SW 1271 (cell line): ENCODE measurements at regions not wholly inside any gene's neighbourhood (a gene's known extent, or its start where the extent isn't known, plus 50 kb on each side); places are given as distances from the start of the nearest gene placed in this dataset.

Source experiments
- DNase-seq, 2 experiments: peaks; one replicate each; lab custom pipeline; 2025; lab: John Stamatoyannopoulos, UW

- DNase-seq = no peak
These were observed 120.7 kb upstream of the TENM4 start for GRCh38 chr11:79561496-79561895.

DNA sequence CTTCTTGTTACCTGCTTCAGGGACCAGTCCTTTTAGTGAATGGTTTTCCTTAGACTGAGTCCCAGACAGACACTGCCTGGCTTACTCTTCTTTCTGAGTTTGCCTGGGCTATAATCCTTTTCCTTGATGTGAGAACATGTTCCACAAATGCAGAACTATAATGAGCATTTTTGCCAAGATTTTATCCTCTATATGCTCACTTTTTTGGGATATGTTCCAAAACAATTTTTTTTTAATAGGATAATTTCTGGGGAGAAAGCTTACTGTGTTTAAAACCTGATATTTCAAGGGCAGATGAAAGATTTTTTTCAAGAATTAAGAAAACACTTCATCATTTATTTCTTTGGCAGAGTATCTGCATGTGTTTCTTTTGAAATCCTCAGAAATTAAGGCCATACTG, 110.0 kb upstream of the TENM4 start:
- no peak for DNase-seq

- no peak for DNase-seq
These were observed 106.4 kb upstream of the TENM4 start for GRCh38 chr11:79547256-79547655.

GRCh38 chr11:79546351-79546750, 105.5 kb upstream of the TENM4 start:
- DNase-seq = no peak

GRCh38 chr11:79544361-79544760, 103.5 kb upstream of the TENM4 start:
- no peak for DNase-seq

DNA sequence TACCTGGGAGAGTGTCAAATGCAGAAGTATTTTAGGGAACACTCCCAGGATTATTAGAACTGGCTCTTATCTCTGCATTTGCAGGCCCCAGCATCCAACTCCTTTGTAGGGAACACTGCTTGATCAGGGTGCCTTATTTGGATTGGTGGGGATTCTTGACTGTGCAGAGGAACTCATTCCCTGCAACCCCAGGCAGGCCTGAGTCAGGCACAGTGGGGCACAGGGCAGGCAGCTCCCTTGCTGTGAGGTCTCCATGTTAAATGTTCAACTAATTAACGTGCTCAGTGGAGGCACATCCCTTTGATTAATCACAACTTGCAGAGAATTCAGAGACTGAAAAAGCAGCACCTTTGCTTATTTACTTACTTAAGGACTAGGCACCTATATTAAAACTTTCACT, 102.3 kb upstream of the TENM4 start:
- no peak for DNase-seq

- no peak for DNase-seq
These were observed 100.6 kb upstream of the TENM4 start for GRCh38 chr11:79541466-79541865.

GRCh38 chr11:79538775-79539174, 97.9 kb upstream of the TENM4 start:
- no peak for DNase-seq

DNA sequence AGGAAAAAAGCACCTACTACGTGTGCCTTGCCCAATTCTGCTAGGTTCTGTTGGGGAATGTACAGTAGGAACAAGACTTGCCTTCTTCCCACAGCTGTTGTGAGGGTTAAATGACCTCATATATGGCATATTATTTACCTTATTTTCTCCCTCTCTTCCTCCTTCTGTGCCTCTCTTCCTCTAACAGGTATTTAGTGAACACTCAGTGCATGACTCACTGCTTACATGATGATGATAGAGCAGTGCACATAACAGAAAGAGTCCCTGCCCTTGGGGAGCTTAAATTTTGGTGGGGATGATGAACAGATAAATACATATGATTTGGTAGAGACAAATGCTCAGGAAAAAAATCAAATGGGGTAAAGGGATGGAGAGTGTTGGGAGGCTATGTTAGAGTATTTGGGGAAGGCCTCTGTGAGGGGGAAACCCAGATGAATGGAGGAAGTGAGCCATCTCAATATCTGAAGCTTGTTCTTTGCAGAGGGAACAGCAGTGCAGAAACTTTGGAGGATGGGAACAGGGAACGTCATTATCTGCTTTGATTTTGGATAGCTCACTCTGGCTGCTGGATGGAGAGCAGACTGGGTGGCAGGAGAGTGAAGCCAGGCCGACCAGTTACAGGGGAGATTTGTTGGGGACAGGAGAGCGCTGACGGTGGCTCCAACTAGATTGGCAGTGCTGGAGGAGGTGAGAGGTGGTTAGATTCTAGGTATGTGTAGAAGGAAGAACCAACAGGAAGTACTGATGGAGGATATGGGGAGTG, 95.5 kb upstream of the TENM4 start:
- no peak for DNase-seq

DNA sequence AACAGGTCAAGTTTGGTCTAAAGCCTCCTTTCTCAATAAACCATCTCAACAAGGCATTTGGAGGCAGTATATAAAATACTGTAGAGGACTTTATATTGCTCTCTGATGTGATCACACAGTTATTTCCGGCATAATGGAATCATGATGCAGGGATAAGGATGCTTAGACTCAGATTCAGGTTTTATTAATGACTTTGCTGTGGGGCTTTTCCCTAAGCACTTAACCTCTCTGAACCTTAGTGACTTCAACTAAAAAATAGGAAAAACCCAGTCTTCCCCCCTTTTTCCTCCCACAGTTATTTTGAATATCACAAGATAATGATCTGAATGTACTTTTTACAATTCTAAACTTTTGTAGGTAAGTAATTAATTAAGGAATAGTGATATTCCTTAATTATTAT, 94.8 kb upstream of the TENM4 start:
- DNase-seq = no peak

- no peak for DNase-seq
These were observed 84.4 kb upstream of the TENM4 start for GRCh38 chr11:79525257-79525656.

DNA sequence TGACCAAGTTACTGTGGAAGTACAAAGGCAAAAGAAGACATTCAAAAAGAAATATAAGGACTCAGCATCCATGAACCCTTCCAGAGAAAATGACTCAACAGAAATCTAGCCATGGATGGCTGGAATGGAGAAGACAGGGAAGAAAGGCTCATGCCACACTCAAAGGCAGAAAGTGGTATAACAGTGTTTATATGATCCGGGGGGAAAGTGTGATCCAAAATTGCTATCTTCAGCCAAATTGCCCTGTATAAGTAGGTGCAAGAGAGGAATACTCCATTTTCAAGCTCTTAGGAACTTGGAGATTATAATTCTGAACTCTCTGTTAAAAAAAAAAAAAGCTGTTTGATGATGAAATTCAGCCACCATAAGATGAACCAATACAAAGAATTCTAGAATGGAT, 81.8 kb upstream of the TENM4 start:
- DNase-seq = no peak

GRCh38 chr11:79520086-79520485, 79.3 kb upstream of the TENM4 start:
- DNase-seq = no peak

GRCh38 chr11:79515781-79516180, 75.0 kb upstream of the TENM4 start:
- DNase-seq = no peak

GRCh38 chr11:79514695-79515094, 73.9 kb upstream of the TENM4 start:
- DNase-seq = no peak

- DNase-seq = no peak
These were observed 73.5 kb upstream of the TENM4 start for GRCh38 chr11:79514290-79514689.

DNA sequence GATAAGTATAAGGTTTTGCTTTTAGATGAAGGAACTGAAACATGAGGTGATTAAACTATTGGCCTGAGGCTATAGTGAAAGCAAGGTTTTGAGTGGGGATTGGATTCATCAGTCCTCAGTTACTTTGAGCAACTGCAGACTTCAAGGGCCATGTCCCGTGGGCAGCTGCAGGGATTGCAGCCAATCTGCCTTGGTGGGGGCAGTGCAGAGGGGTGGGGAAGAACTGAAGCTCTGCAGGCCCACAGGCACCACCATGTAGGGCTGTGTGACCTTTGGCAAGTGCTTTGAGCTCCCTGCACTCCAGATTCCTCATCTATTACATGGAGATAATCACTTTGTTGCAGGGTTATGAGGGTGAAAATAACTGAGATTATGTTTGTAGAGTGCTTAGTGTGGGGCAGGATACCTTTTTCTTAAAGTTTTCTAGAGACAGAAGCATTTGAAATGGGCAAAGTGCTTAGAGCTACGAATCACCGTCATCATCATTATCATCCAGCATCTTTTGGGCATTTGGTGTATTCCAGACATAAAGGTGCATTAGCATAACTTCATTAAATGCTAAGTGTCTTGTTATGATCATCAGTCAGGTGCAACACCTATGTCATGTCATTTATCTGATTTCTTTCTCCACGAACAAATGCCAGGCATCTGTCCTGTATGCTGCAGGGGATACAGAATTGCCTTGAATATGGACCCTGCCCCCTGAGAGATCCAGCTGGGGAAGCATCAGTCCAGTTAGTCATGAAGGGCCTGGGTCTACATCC, 72.1 kb upstream of the TENM4 start:
- DNase-seq = no peak

- DNase-seq = no peak
These were observed 70.1 kb upstream of the TENM4 start for GRCh38 chr11:79510960-79511359.

DNA sequence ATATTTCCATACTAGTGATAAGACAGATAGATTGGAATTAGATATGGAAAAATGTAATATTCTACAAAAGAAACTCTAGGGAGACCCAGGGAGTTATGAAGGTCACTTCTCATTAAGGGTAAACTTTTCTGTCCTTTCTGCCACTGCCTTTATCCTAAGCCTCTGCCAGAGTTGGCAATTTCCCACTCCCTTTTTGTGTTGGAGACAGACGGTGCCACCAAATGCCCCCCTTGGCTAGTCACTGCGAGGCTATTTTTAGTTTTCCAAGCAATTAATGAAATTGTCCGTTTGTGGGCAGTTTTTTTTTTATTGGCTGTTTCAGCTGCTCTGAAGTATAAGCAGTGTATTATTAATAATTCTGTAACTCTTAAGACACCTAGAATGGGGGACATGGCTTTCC, 67.6 kb upstream of the TENM4 start:
- no peak for DNase-seq

GRCh38 chr11:79507706-79508105, 66.9 kb upstream of the TENM4 start:
- no peak for DNase-seq

DNA sequence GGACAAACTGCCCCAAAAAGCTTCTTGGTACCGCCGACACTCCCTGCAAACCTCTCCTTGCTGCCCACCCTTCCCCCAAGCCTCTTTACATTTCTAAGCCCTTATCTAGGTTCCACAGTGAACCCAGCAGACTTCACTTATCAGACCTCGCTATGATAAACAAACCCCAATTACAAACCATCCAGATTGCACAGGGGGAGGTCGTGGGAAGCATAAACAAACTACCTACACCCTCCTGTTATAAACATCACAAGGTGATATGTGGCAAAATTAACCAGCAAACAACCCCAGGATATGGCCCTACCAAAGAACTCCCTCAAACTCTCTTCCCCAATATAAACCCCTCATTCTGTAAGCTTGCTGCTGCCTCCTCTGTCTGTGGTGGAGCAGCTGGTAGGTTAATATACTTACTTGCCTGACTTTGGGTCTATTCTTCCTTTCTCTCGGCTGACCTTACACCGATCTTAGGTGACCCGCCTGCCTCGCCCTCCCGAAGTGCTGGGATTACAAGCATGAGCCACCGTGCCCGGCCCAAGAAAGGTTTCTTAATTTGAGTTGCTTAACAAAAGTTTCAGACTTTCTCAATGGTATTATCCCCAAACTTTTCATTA, 66.0 kb upstream of the TENM4 start:
- DNase-seq = no peak

GRCh38 chr11:79506124-79506523, 65.3 kb upstream of the TENM4 start:
- no peak for DNase-seq

DNA sequence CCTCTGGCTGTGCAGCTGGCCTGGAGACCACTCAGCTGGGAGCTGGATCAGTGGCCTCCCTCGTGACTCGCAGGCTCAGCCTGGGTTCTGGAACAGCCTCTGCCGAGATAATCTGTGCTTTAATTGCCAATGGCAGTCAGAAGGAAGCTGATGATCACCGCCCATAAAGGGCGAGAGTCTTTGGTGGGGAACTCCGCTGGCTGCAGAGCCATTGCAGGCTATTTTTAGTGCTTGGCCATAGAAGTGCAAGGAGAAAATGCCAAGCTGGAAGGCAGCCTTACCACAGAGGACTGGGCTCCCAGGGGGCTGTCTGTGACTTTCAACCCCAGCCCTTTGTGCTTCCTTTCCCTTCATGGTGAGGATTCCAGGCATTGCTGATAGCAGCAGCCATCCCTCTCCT, 62.2 kb upstream of the TENM4 start:
- no peak for DNase-seq
